ENCODE measurements at regions not wholly inside any gene's neighbourhood (a gene's known extent, or its start where the extent isn't known, plus 50 kb on each side); places are given as distances from the start of the nearest gene placed in this dataset.

DNA sequence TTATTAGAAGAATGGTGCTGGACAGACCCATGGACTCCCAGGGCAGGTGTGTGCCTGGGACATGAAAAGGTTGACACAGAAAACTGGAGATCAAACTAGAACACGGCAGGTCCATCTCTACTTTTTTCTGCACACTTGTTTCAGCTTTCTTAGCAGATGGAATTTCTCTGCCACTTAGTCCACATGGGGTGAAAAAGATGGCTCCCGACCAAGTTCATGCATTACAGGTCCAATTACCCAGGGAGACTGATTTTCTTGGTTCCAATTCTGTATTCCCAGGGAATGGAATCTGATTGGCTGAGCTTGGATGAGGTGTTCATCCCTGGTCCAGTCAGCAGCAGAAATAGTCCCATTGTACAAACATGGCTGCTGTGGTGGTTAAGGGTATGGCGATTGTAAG is 238.9 kb upstream of the SRRM4 start:
- no peaks in the 10 kb centered on the region for H3K9me3 ChIP-seq (ENCODE audit: low read depth, low read length)
- no peak overlapping the region for H3K27ac ChIP-seq (ENCODE audit: low read depth, low read length)
- no peak overlapping the region for H3K4me3 ChIP-seq (ENCODE audit: insufficient read depth, low read length)
- H4K20me1 ChIP-seq (ENCODE audit: insufficient read depth, low read length), result no peaks in the 10 kb centered on the region
- H3K27me3 ChIP-seq (ENCODE audit: insufficient read depth, low read length), result no peaks in the 10 kb centered on the region
- H2AFZ ChIP-seq (ENCODE audit: low read length), result no peak overlapping the region
- no peak for DNase-seq (ENCODE audit: insufficient read length, low spot score, missing footprints)
- no peaks in the 10 kb centered on the region for H3K36me3 ChIP-seq (ENCODE audit: insufficient read depth, low read length)
- TF ChIP-seq, protein P1, sequence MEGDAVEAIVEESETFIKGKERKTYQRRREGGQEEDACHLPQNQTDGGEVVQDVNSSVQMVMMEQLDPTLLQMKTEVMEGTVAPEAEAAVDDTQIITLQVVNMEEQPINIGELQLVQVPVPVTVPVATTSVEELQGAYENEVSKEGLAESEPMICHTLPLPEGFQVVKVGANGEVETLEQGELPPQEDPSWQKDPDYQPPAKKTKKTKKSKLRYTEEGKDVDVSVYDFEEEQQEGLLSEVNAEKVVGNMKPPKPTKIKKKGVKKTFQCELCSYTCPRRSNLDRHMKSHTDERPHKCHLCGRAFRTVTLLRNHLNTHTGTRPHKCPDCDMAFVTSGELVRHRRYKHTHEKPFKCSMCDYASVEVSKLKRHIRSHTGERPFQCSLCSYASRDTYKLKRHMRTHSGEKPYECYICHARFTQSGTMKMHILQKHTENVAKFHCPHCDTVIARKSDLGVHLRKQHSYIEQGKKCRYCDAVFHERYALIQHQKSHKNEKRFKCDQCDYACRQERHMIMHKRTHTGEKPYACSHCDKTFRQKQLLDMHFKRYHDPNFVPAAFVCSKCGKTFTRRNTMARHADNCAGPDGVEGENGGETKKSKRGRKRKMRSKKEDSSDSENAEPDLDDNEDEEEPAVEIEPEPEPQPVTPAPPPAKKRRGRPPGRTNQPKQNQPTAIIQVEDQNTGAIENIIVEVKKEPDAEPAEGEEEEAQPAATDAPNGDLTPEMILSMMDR (IDR thresholded peaks at IDR 0.05; ENCODE audit: extremely low read depth, low read depth, low read length), result no peak
- H3K79me2 ChIP-seq (ENCODE audit: insufficient read depth, low read length), result no peaks in the 10 kb centered on the region
- H3K4me1 ChIP-seq (ENCODE audit: insufficient read depth, low read length), result no peaks in the 10 kb centered on the region
- no peak overlapping the region for H3K4me2 ChIP-seq (ENCODE audit: insufficient read depth, low read length)

DNA sequence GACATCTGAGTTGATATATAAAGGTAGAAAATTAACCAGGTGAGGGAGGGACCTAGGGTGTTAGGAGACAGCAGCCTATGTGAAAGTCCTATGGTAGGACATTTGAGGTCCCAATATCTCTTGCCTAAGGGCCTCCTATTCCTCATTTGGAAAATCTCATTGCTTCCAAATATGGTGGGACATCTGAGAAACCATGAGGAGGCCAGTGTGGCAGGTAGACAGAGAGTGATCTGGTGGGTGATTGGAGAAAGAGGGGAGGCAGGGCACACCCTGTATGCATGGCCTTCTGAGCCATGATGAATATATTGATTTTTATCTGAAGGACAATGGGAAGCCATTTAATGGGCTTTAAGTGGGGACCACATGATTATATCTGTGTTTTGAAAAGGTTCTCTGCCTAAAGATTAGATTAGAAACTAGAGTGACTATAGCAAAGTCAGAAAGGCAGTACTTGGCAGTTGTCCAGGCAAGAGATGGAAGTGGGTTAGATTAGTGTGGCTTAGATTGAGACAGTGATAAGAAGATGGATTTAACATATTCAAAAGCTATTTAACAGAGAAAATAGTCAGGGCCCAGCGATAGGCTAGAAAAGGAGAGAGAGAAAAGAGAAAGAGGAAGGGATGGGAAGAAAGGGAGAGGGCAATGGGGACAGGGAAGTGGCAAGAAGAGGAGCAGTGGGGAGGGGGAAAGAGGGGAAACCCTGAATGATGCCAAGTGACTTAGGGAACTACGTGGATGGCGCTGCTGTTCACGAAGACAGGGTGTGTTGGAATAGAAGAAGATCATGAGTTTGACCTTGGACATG is 237.2 kb upstream of the SRRM4 start:
- H3K9me3 ChIP-seq (ENCODE audit: low read depth, low read length), result no peaks in the 10 kb centered on the region
- no peaks in the 10 kb centered on the region for H3K79me2 ChIP-seq (ENCODE audit: insufficient read depth, low read length)
- H3K36me3 ChIP-seq (ENCODE audit: insufficient read depth, low read length), result no peaks in the 10 kb centered on the region
- no peak overlapping the region for H3K4me2 ChIP-seq (ENCODE audit: insufficient read depth, low read length)
- H3K4me3 ChIP-seq (ENCODE audit: insufficient read depth, low read length), result no peak overlapping the region
- no peak overlapping the region for H3K27ac ChIP-seq (ENCODE audit: low read depth, low read length)
- DNase-seq (ENCODE audit: insufficient read length, low spot score, missing footprints), result no peak
- H3K27me3 ChIP-seq (ENCODE audit: insufficient read depth, low read length), result no peaks in the 10 kb centered on the region
- H4K20me1 ChIP-seq (ENCODE audit: insufficient read depth, low read length), result no peaks in the 10 kb centered on the region
- no peaks in the 10 kb centered on the region for H3K4me1 ChIP-seq (ENCODE audit: insufficient read depth, low read length)
- no peak overlapping the region for H2AFZ ChIP-seq (ENCODE audit: low read length)
- TF ChIP-seq, protein P1 (IDR thresholded peaks at IDR 0.05; ENCODE audit: extremely low read depth, low read depth, low read length), result no peak

DNA sequence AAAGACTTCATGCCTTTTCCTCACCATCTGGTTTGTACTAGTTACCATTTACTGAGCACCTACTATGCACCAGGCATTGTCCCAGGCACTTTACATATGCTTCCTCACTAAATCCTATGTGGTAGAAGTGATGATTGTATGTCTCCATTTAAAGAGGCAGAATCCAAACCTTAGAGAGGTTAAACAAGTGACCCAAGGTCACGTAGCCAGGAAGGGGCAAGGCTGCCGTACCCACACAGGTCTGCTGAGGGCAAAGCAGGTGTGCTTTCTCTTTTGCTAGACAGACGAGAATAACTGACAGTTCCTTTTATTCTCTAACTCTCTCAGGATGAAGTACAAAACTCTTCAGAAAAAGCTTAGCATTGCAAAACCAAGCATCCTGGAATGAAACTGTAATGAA is 235.2 kb upstream of the SRRM4 start:
- H2AFZ ChIP-seq (ENCODE audit: low read length), result no peak overlapping the region
- H3K4me2 ChIP-seq (ENCODE audit: insufficient read depth, low read length), result no peak overlapping the region
- no peaks in the 10 kb centered on the region for H4K20me1 ChIP-seq (ENCODE audit: insufficient read depth, low read length)
- H3K36me3 ChIP-seq (ENCODE audit: insufficient read depth, low read length), result no peaks in the 10 kb centered on the region
- no peaks in the 10 kb centered on the region for H3K79me2 ChIP-seq (ENCODE audit: insufficient read depth, low read length)
- no peak overlapping the region for H3K4me3 ChIP-seq (ENCODE audit: insufficient read depth, low read length)
- H3K4me1 ChIP-seq (ENCODE audit: insufficient read depth, low read length), result no peaks in the 10 kb centered on the region
- DNase-seq (ENCODE audit: insufficient read length, low spot score, missing footprints), result no peak
- H3K27me3 ChIP-seq (ENCODE audit: insufficient read depth, low read length), result no peaks in the 10 kb centered on the region
- TF ChIP-seq, protein P1 (IDR thresholded peaks at IDR 0.05; ENCODE audit: extremely low read depth, low read depth, low read length), result no peak
- H3K9me3 ChIP-seq (ENCODE audit: low read depth, low read length), result no peaks in the 10 kb centered on the region
- no peak overlapping the region for H3K27ac ChIP-seq (ENCODE audit: low read depth, low read length)

DNA sequence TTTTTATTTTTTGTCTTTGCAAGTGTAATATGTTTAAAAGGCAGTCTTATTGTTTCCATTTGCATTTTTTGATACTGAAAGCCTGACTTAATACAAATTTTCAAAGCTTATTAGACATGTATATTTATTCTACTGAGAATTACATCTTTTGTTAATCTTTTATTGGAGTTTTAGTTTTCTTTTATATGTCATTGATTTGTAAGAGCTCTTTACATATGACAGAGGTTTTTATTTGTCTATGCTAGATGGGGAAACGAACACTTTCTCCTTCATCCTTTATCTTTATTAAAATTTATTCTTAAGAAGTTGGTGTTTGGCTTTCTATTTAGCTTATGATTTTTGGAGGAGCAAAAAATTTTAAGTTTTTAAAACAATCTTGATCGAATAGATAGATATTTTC is 234.4 kb upstream of the SRRM4 start:
- Histone ChIP-seq H3K36me3 (ENCODE audit: insufficient read depth, low read length) (no peaks in the 10 kb centered on the region), H3K79me2 (ENCODE audit: insufficient read depth, low read length) (no peaks in the 10 kb centered on the region), H3K27ac (ENCODE audit: low read depth, low read length) (no peak overlapping the region), H3K27me3 (ENCODE audit: insufficient read depth, low read length) (no peaks in the 10 kb centered on the region), H3K4me1 (ENCODE audit: insufficient read depth, low read length) (no peaks in the 10 kb centered on the region), H3K4me2 (ENCODE audit: insufficient read depth, low read length) (no peak overlapping the region), H4K20me1 (ENCODE audit: insufficient read depth, low read length) (no peaks in the 10 kb centered on the region), H2AFZ (ENCODE audit: low read length) (no peak overlapping the region), H3K9me3 (ENCODE audit: low read depth, low read length) (no peaks in the 10 kb centered on the region), H3K4me3 (ENCODE audit: insufficient read depth, low read length) (no peak overlapping the region)
- DNase-seq (ENCODE audit: insufficient read length, low spot score, missing footprints), result no peak
- TF ChIP-seq, protein P1 (IDR thresholded peaks at IDR 0.05; ENCODE audit: extremely low read depth, low read depth, low read length), result no peak
